Activated B cell treated with CpG ODN at 0.5 μM for 24 hours (primary cell): ENCODE measurements at regions not wholly inside any gene's neighbourhood (a gene's known extent, or its start where the extent isn't known, plus 50 kb on each side); places are given as distances from the start of the nearest gene placed in this dataset.

Source experiments
- ATAC-seq: fragments of 200-7000 bp; cut with Tn5 transposase; one replicate; pipeline ENCODE4 v1.10.0; 2021; ENCODE audit warnings: low read depth, mild to moderate bottlenecking, moderate library complexity
- CTCF ChIA-PET: fragments of 350-600 bp; sonication (Branson Sonifier 250); formaldehyde crosslinking; loops from one replicate; lab custom pipeline; 2021; ENCODE audit warnings: antibody characterized with exemption; lab: Charles Lee
- POLR2A ChIA-PET: fragments of 350-600 bp; sonication (Branson Sonifier 250); formaldehyde crosslinking; loops from one replicate; lab custom pipeline; 2021; ENCODE audit warnings: antibody characterized with exemption; lab: Charles Lee
- DNase-seq: peaks from one replicate; pipeline ENCODE4 v3.0.0; 2022
- H3K27ac Mint-ChIP-seq: one replicate; pipeline ENCODE4 v1.8.0; 2020; ENCODE audit warnings: mixed read lengths
- H3K27me3 Mint-ChIP-seq: one replicate; pipeline ENCODE4 v1.8.0; 2021; ENCODE audit warnings: mixed read lengths
- H3K36me3 Mint-ChIP-seq: one replicate; pipeline ENCODE4 v1.8.0; 2021; ENCODE audit warnings: low read depth, mixed read lengths
- H3K4me1 Mint-ChIP-seq: one replicate; pipeline ENCODE4 v1.8.0; 2021; ENCODE audit warnings: mixed read lengths
- H3K4me3 Mint-ChIP-seq: one replicate; pipeline ENCODE4 v1.8.0; 2020; ENCODE audit warnings: mild to moderate bottlenecking, mixed read lengths
- H3K9me3 Mint-ChIP-seq: one replicate; pipeline ENCODE4 v1.8.0; 2020; ENCODE audit warnings: mixed read lengths
- CTCF ChIP-seq: fragments of 200-600 bp; IDR thresholded peaks from one replicate; pipeline ENCODE4 v1.8.0; 2022; ENCODE audit warnings: antibody characterized with exemption, mild to moderate bottlenecking
- intact Hi-C: fragments of 100-400 bp; cut with micrococcal nuclease; formaldehyde crosslinking; loops from one replicate; pipeline ENCODE4 v1.15.1; 2024

GRCh38 chr18:50458366-50458765, 83.5 kb downstream of the SKA1 start:
- Mint-ChIP-seq H3K27ac (no peak overlapping the region), H3K27me3 (peaks cover 17% of the 10 kb centered on the region), H3K4me3 (no peak overlapping the region), H3K4me1 (no peaks in the 10 kb centered on the region), H3K9me3 (no peaks in the 10 kb centered on the region), H3K36me3 (no peaks in the 10 kb centered on the region)
- no peak for DNase-seq
- TF ChIP-seq CTCF: no peak
- no peak for ATAC-seq
- ChIA-PET CTCF (no interaction called here), POLR2A (no interaction called here)
- intact Hi-C loops: no loop called here

- Mint-ChIP-seq H3K36me3 (no peaks in the 10 kb centered on the region), H3K4me1 (no peaks in the 10 kb centered on the region), H3K27me3 (peaks cover 15% of the 10 kb centered on the region), H3K4me3 (no peak overlapping the region), H3K9me3 (no peaks in the 10 kb centered on the region), H3K27ac (no peak overlapping the region)
- intact Hi-C loops: no loop called here
- POLR2A ChIA-PET: no interaction called here
- CTCF ChIA-PET: no interaction called here
- no peak for DNase-seq
- TF ChIP-seq CTCF: no peak
- no peak for ATAC-seq
Observed at GRCh38 chr18:50458796-50459195, 84.0 kb downstream of the SKA1 start.

- TF ChIP-seq CTCF: no peak
- Mint-ChIP-seq H3K27me3 (peaks cover 12% of the 10 kb centered on the region), H3K36me3 (no peaks in the 10 kb centered on the region), H3K27ac (no peak overlapping the region), H3K4me1 (no peaks in the 10 kb centered on the region), H3K4me3 (no peak overlapping the region), H3K9me3 (no peaks in the 10 kb centered on the region)
- DNase-seq: no peak
- ChIA-PET POLR2A (no interaction called here), CTCF (no interaction called here)
- intact Hi-C loops: no loop called here
- no peak for ATAC-seq
Observed at GRCh38 chr18:50460062-50460461, 85.2 kb downstream of the SKA1 start.

GRCh38 chr18:50460716-50461115, 85.9 kb downstream of the SKA1 start:
- POLR2A ChIA-PET: no interaction called here
- ATAC-seq (no peak), DNase-seq (no peak)
- Mint-ChIP-seq H3K4me3 (no peak overlapping the region), H3K9me3 (no peaks in the 10 kb centered on the region), H3K27me3 (peaks cover 6% of the 10 kb centered on the region), H3K27ac (no peak overlapping the region), H3K36me3 (no peaks in the 10 kb centered on the region), H3K4me1 (no peaks in the 10 kb centered on the region)
- TF ChIP-seq CTCF: no peak
- intact Hi-C loops: no loop called here
- CTCF ChIA-PET: no interaction called here

GRCh38 chr18:50461251-50461650, 86.4 kb downstream of the SKA1 start:
- no peaks in the 10 kb centered on the region for H3K9me3 Mint-ChIP-seq
- POLR2A ChIA-PET: interaction anchor here (0.6 kb wide), 1 partner anchor 9 kb away, joined by 4 read pairs; no protein-coding TSS in a partner anchor

More at GRCh38 chr18:50461251-50461650, 86.4 kb downstream of the SKA1 start:
- DNase-seq (no peak), ATAC-seq (no peak)
- Mint-ChIP-seq H3K4me1 (no peaks in the 10 kb centered on the region), H3K27me3 (peaks cover 7% of the 10 kb centered on the region), H3K27ac (no peak overlapping the region), H3K36me3 (no peaks in the 10 kb centered on the region), H3K4me3 (no peak overlapping the region)
- CTCF ChIA-PET: interaction anchor here (1.1 kb wide), 1 partner anchor 33 kb away, joined by 3 read pairs; no protein-coding TSS in a partner anchor
- TF ChIP-seq CTCF: no peak
- intact Hi-C loops: no loop called here
